HL-60 (cell line): ENCODE measurements at regions not wholly inside any gene's neighbourhood (a gene's known extent, or its start where the extent isn't known, plus 50 kb on each side); places are given as distances from the start of the nearest gene placed in this dataset.

Experiments used
- CTCF ChIP-seq: IDR thresholded peaks from one replicate; pipeline ENCODE4 v1.5.1; 2011; ENCODE audit warnings: low read length, control low read depth, inconsistent platforms; ENCODE audit not compliant: insufficient read depth
- GABPA ChIP-seq: IDR thresholded peaks from 2 replicates; pipeline ENCODE4 v1.6.1; 2012; ENCODE audit warnings: low read depth

GRCh38 chr12:105921872-105922669, 216.7 kb downstream of the NUAK1 start:
- TF ChIP-seq CTCF (no peak), GABPA (no peak)
